DOHH2 (cell line): ENCODE measurements at regions not wholly inside any gene's neighbourhood (a gene's known extent, or its start where the extent isn't known, plus 50 kb on each side); places are given as distances from the start of the nearest gene placed in this dataset.

Experiments
- CTCF ChIP-seq: fragments of 200-600 bp; sonication (generic); IDR thresholded peaks from one replicate; pipeline ENCODE4 v1.5.1; 2014; ENCODE audit warnings: antibody characterized with exemption, mild to moderate bottlenecking, low read depth, low read length; ENCODE audit not compliant: poor library complexity, severe bottlenecking
- EZH2phosphoT487 ChIP-seq: fragments of 200-600 bp; sonication (generic); IDR thresholded peaks from 2 replicates; pipeline ENCODE4 v1.6.1; 2017; ENCODE audit warnings: borderline replicate concordance, mild to moderate bottlenecking, antibody characterized with exemption, low read length, moderate library complexity, mixed read lengths

GRCh38 chr18:1513519-1513918 lies 608.8 kb downstream of the ADCYAP1 start:
- TF ChIP-seq EZH2phosphoT487 (no peak), CTCF (no peak)
